HG02870 (cell line): ENCODE measurements at regions not wholly inside any gene's neighbourhood (a gene's known extent, or its start where the extent isn't known, plus 50 kb on each side); places are given as distances from the start of the nearest gene placed in this dataset.
A peak's percentile ranks its signal among the peaks of the same experiment; 100 is the strongest.

ENCODE experiments used
- ATAC-seq: cut with Tn5 transposase; IDR thresholded peaks from one replicate; pipeline ENCODE4 v1.9.1; 2021; ENCODE audit warnings: mild to moderate bottlenecking, moderate library complexity; ENCODE audit not compliant: unreplicated experiment

- peak; percentile 96 for ATAC-seq
Measured at GRCh38 chr14:66099931-66100330, 386.2 kb upstream of the CCDC196 start.

- ATAC-seq: no peak
Measured at GRCh38 chr14:66101662-66102061, 384.5 kb upstream of the CCDC196 start.

GRCh38 chr14:66104486-66104885, 381.7 kb upstream of the CCDC196 start:
- ATAC-seq: no peak

GRCh38 chr14:66105815-66106214, 380.4 kb upstream of the CCDC196 start:
- ATAC-seq: peak; percentile 67

GRCh38 chr14:66109426-66109825, 376.7 kb upstream of the CCDC196 start:
- no peak for ATAC-seq

GRCh38 chr14:66111891-66112290, 374.3 kb upstream of the CCDC196 start:
- ATAC-seq: no peak

GRCh38 chr14:66114071-66114470, 372.1 kb upstream of the CCDC196 start:
- no peak for ATAC-seq

- no peak for ATAC-seq
Measured at GRCh38 chr14:66115740-66116502, 370.2 kb upstream of the CCDC196 start.

GRCh38 chr14:66116732-66117131, 369.4 kb upstream of the CCDC196 start:
- no peak for ATAC-seq

- ATAC-seq: no peak
Measured at GRCh38 chr14:66117600-66117999, 368.6 kb upstream of the CCDC196 start.

GRCh38 chr14:66119606-66120231, 366.5 kb upstream of the CCDC196 start:
- ATAC-seq: no peak

- ATAC-seq: no peak
Measured at GRCh38 chr14:66120402-66120801, 365.8 kb upstream of the CCDC196 start.

GRCh38 chr14:66121859-66122258, 364.3 kb upstream of the CCDC196 start:
- ATAC-seq: no peak

- ATAC-seq: no peak
Measured at GRCh38 chr14:66129224-66129623, 356.9 kb upstream of the CCDC196 start.

- no peak for ATAC-seq
Measured at GRCh38 chr14:66131111-66131510, 355.1 kb upstream of the CCDC196 start.

- no peak for ATAC-seq
Measured at GRCh38 chr14:66133666-66134065, 352.5 kb upstream of the CCDC196 start.

- ATAC-seq: no peak
Measured at GRCh38 chr14:66135831-66136230, 350.3 kb upstream of the CCDC196 start.

GRCh38 chr14:66137081-66137480, 349.1 kb upstream of the CCDC196 start:
- no peak for ATAC-seq

- no peak for ATAC-seq
Measured at GRCh38 chr14:66139432-66139831, 346.7 kb upstream of the CCDC196 start.

GRCh38 chr14:66140213-66140918, 345.8 kb upstream of the CCDC196 start:
- ATAC-seq: peak; percentile 85

- no peak for ATAC-seq
Measured at GRCh38 chr14:66140963-66141362, 345.2 kb upstream of the CCDC196 start.

GRCh38 chr14:66141733-66142132, 344.4 kb upstream of the CCDC196 start:
- no peak for ATAC-seq
